Activated CD4-positive, alpha-beta T cell treated with anti-CD3 and anti-CD28 coated beads for 36 hours (primary cell): ENCODE measurements at regions not wholly inside any gene's neighbourhood (a gene's known extent, or its start where the extent isn't known, plus 50 kb on each side); places are given as distances from the start of the nearest gene placed in this dataset.

Experiments
- ATAC-seq: fragments of 200-7000 bp; cut with Tn5 transposase; one replicate; pipeline ENCODE4 v1.10.0; 2021; ENCODE audit warnings: mild to moderate bottlenecking, moderate library complexity
- CTCF ChIA-PET: fragments of 350-600 bp; sonication (Branson Sonifier 250); formaldehyde crosslinking; loops from one replicate; lab custom pipeline; 2021; ENCODE audit warnings: antibody characterized with exemption; lab: Charles Lee
- POLR2A ChIA-PET: fragments of 350-600 bp; sonication (Branson Sonifier 250); formaldehyde crosslinking; loops from one replicate; lab custom pipeline; 2021; ENCODE audit warnings: antibody characterized with exemption, inconsistent platforms; lab: Charles Lee
- DNase-seq: peaks from one replicate; pipeline ENCODE4 v3.0.0-alpha.2; 2020
- H3K27ac Mint-ChIP-seq: one replicate; pipeline ENCODE4 v1.8.0; 2021; ENCODE audit warnings: mixed read lengths
- H3K27me3 Mint-ChIP-seq: one replicate; pipeline ENCODE4 v1.8.0; 2021; ENCODE audit warnings: mixed read lengths
- H3K36me3 Mint-ChIP-seq: one replicate; pipeline ENCODE4 v1.8.0; 2021; ENCODE audit warnings: low read depth, mixed read lengths
- H3K4me1 Mint-ChIP-seq: one replicate; pipeline ENCODE4 v1.8.0; 2021; ENCODE audit warnings: mixed read lengths
- H3K4me3 Mint-ChIP-seq: one replicate; pipeline ENCODE4 v1.8.0; 2021; ENCODE audit warnings: mild to moderate bottlenecking, moderate library complexity, mixed read lengths
- H3K9me3 Mint-ChIP-seq: one replicate; pipeline ENCODE4 v1.8.0; 2021; ENCODE audit warnings: low read depth, mixed read lengths
- intact Hi-C, 2 experiments: fragments of 100-400 bp; cut with DNase I in 1 of 2; cut with micrococcal nuclease in 1 of 2; formaldehyde crosslinking; loops; one replicate each; pipeline versions ENCODE4 v1.14.2 to v1.15.1; 2022 to 2024; cut with DNase I, micrococcal nuclease

DNA sequence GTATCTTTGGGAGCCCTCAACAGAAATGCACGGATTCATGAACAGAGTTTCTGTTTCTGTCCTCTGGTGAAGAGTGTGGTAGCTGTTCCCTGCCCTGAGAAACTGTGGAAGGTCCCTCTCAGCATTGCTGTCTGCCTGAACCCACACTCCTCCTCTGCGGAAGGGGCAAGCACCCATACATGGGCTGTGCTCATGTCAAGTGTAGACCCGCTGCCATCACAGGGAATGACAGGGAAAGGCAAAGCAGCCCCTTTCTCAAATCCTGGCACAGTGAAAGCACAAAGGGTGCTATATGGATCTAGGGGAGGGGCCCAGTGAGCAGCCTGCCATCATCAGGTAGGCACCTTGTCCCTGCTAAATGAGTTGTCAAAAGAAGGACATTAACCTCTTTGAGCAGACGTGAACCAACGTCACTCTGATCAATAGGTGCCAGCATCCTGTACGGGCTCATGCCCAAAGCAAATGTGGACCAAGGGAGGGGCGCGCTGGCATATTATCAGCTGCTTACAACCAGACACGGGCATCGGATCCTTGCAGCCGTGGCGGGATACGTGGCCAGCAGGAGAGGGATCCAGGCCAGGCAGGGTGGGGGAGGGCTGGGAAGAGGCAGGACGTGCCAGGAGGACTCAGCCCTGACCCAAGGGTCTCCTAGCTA, 231.2 kb upstream of the PMEPA1 start:
- DNase-seq: no peak

GRCh38 chr20:57940376-57940775, 230.6 kb upstream of the PMEPA1 start:
- peaks cover 2% of the 10 kb centered on the region for H3K27me3 Mint-ChIP-seq
- no peaks in the 10 kb centered on the region for H3K4me1 Mint-ChIP-seq
- H3K36me3 Mint-ChIP-seq: no peaks in the 10 kb centered on the region
- ATAC-seq (no peak), DNase-seq (no peak)
- H3K4me3 Mint-ChIP-seq: no peak overlapping the region
- no peaks in the 10 kb centered on the region for H3K9me3 Mint-ChIP-seq
- intact Hi-C loops: no loop called here
- ChIA-PET CTCF (interaction anchor here (0.6 kb wide), 1 partner anchor 43 kb away, joined by 3 read pairs; no protein-coding TSS in a partner anchor), POLR2A (no interaction called here)
- no peak overlapping the region for H3K27ac Mint-ChIP-seq

More for the DNA sequence above, 231.2 kb upstream of the PMEPA1 start:
- Mint-ChIP-seq H3K9me3 (no peaks in the 10 kb centered on the region), H3K27me3 (peaks cover 2% of the 10 kb centered on the region), H3K36me3 (no peaks in the 10 kb centered on the region), H3K27ac (no peak overlapping the region), H3K4me1 (no peaks in the 10 kb centered on the region), H3K4me3 (no peak overlapping the region)
- POLR2A ChIA-PET: no interaction called here
- CTCF ChIA-PET: no interaction called here
- intact Hi-C loops: no loop called here
- no peak for ATAC-seq

DNA sequence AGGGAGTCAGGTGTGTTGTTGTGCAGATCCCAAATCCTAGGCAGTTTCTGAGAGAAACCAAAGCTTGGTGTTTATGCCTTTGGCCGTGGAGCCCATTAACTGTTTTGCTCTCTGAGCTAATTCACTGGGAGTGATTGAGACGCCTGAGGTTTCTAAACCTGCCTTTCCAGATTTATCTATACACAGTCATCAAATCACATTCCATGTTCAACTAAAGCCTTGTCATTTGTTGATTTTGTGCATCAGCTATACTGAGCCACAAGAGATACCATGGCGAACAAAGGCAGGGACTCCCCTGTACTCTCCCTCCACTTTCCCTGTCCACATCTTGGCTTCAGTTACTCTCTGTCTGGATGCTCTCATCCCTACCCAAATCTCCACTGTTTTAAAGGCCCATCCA, 229.7 kb upstream of the PMEPA1 start:
- no peaks in the 10 kb centered on the region for H3K9me3 Mint-ChIP-seq
- H3K4me1 Mint-ChIP-seq: no peaks in the 10 kb centered on the region
- intact Hi-C loops: no loop called here
- H3K27me3 Mint-ChIP-seq: peaks cover 2% of the 10 kb centered on the region
- no peak overlapping the region for H3K4me3 Mint-ChIP-seq
- no peak overlapping the region for H3K27ac Mint-ChIP-seq
- ATAC-seq (no peak), DNase-seq (no peak)
- POLR2A ChIA-PET: no interaction called here
- CTCF ChIA-PET: interaction anchor here (0.6 kb wide), 2 partner anchors 42 to 320 kb away, joined by 3 read pairs; no protein-coding TSS in a partner anchor
- H3K36me3 Mint-ChIP-seq: no peaks in the 10 kb centered on the region

DNA sequence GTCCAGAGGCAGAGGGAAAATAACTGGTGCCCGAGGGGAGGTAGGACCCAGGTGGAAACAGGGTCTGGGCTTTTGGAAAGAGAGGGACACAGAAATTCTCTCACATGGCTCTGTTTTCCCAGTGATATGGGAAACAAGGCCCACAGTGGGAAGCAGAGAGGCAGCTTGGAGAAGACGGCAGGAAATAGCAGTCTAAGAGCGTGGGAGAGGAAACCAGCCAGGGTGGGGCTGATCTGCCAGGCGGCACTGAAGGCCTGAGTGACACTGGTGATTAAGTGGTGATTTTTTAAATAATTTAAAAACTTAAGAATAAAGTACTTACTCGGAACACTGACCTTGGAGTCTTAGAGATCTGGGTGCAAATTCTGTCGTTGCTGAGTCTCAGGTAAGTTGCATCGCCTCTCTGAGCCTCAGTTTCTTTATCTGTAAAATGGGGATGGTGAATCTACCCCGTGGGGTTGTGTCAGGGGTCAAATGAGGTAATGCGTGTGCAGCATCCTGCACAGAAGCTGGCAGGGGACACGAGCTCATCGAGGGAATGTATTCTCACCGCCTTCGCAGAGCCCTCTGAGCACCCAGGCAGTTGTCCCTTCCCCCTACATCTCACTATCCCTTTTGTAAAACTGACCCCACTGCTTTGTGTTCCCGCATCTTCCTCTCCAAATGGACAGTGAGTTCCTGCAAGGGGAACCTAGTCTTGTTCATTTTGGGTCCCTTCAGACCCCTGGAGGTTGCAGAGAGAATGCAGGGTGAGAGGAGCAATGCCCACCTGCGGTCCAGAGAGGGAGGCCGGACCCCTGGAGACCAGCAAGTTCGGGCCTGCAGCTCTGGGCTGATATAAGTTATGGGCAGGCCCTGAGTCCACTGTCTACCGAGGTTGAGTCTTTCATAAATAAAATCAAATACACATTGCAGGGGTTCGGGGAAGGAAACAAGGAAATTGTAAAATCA, 228.6 kb upstream of the PMEPA1 start:
- Mint-ChIP-seq H3K27ac (no peak overlapping the region), H3K36me3 (no peaks in the 10 kb centered on the region), H3K4me1 (no peaks in the 10 kb centered on the region), H3K4me3 (no peak overlapping the region), H3K27me3 (peaks cover 2% of the 10 kb centered on the region), H3K9me3 (no peaks in the 10 kb centered on the region)
- POLR2A ChIA-PET: no interaction called here
- no peak for ATAC-seq
- intact Hi-C loops: no loop called here
- CTCF ChIA-PET: interaction anchor here (0.8 kb wide), 1 partner anchor 1354 kb away, joined by 3 read pairs; no protein-coding TSS in a partner anchor
- no peak for DNase-seq

DNA sequence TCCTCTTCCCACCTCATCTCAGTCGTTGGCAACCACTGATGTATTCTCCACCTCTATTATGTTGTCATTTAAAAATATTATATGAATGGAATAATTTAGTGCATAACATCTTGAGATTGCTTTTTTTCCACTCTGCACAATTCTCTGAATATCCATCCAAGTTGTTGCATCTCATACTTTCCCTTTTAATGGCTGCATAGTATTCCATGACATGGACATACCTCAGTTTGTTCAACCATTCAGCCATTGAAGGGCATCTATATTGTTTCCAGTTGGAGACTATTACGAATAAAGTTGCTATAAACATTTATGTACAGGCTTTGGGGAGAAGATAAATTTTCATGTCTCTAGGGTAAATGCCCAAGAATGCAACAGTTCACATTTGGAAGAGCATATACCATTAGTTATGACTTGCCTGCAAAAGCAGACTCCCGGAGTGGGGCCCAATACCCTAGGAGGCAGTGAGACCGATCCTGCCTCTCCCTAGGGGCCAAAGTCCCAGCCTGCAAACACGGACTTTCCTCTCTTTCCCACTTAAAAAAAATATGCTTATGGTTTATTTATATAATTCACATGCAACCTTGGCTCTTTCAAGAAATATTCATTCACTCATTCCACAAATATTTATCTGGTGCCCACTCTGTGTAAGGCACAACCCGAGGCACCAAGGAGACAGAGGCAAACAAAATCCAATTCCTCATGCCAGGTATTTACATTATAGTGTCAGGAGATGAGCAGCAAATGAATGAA, 227.0 kb upstream of the PMEPA1 start:
- Mint-ChIP-seq H3K27me3 (peaks cover 2% of the 10 kb centered on the region), H3K4me1 (no peaks in the 10 kb centered on the region), H3K27ac (no peak overlapping the region), H3K4me3 (no peak overlapping the region), H3K9me3 (no peaks in the 10 kb centered on the region), H3K36me3 (no peaks in the 10 kb centered on the region)
- ChIA-PET POLR2A (no interaction called here), CTCF (no interaction called here)
- intact Hi-C loops: no loop called here
- ATAC-seq: no peak
- no peak for DNase-seq

- ChIA-PET CTCF (interaction anchor here (1.6 kb wide), 1 partner anchor 152 kb away, joined by 3 read pairs; no protein-coding TSS in a partner anchor), POLR2A (no interaction called here)
- peaks cover 6% of the 10 kb centered on the region for H3K27me3 Mint-ChIP-seq
- intact Hi-C loops: no loop called here
- H3K36me3 Mint-ChIP-seq: no peaks in the 10 kb centered on the region
- no peaks in the 10 kb centered on the region for H3K4me1 Mint-ChIP-seq
- ATAC-seq (no peak), DNase-seq (no peak)
- no peaks in the 10 kb centered on the region for H3K9me3 Mint-ChIP-seq
- H3K27ac Mint-ChIP-seq: no peak overlapping the region
- no peak overlapping the region for H3K4me3 Mint-ChIP-seq
These were observed 225.1 kb upstream of the PMEPA1 start for GRCh38 chr20:57934913-57935312.

GRCh38 chr20:57934007-57934805, 224.4 kb upstream of the PMEPA1 start:
- ChIA-PET CTCF (interaction anchor here (1.6 kb wide), 1 partner anchor 153 kb away, joined by 3 read pairs; no protein-coding TSS in a partner anchor), POLR2A (no interaction called here)
- intact Hi-C loops: no loop called here

DNA sequence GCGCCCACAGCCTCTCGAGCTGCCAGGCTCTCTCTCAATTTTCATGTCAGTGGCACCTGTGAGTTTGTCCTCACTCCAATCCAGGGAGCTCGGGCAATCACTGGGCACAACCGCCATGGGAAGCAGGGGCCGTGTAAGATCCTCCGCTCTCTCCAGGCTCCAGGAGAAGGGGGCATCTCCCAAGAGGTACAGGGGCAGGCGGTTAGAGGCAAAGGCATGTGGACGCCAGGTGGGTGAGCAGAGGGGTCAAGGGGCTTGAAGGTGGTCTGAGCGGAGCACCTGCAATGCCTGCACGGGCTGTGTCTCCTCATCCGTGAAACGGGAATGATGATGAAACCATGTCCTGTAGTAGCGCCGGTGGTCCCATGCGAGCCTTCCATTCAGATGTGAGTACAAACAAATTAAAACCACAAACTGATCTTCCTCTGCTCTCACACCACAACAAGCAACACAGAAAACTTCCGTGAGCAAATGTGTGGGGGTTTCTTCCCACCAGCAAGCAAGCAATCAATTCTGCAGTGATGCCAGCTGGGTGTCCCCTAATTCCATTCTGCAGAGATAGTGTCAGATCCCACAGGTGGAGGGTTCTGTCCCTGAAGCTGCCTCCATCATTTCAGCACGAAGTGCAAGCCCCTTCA, 222.5 kb upstream of the PMEPA1 start:
- CTCF ChIA-PET: interaction anchor here (0.9 kb wide), 1 partner anchor 278 kb away, joined by 3 read pairs; no protein-coding TSS in a partner anchor
- ATAC-seq (no peak), DNase-seq (no peak)
- Mint-ChIP-seq H3K9me3 (peaks cover 2% of the 10 kb centered on the region), H3K27me3 (peaks cover 9% of the 10 kb centered on the region), H3K27ac (no peak overlapping the region), H3K4me3 (no peak overlapping the region), H3K36me3 (no peaks in the 10 kb centered on the region), H3K4me1 (no peaks in the 10 kb centered on the region)
- POLR2A ChIA-PET: no interaction called here
- intact Hi-C loops: no loop called here

More at GRCh38 chr20:57934007-57934805, 224.4 kb upstream of the PMEPA1 start:
- Mint-ChIP-seq H3K9me3 (peaks cover 1% of the 10 kb centered on the region), H3K4me1 (no peaks in the 10 kb centered on the region), H3K27ac (no peak overlapping the region), H3K4me3 (no peak overlapping the region), H3K27me3 (peaks cover 11% of the 10 kb centered on the region), H3K36me3 (no peaks in the 10 kb centered on the region)
- DNase-seq (no peak), ATAC-seq (no peak)

- ChIA-PET POLR2A (no interaction called here), CTCF (no interaction called here)
- Mint-ChIP-seq H3K36me3 (no peaks in the 10 kb centered on the region), H3K27me3 (peaks cover 9% of the 10 kb centered on the region), H3K4me3 (no peak overlapping the region), H3K27ac (no peak overlapping the region), H3K4me1 (no peaks in the 10 kb centered on the region), H3K9me3 (peaks cover 11% of the 10 kb centered on the region)
- DNase-seq: no peak
- ATAC-seq: no peak
- intact Hi-C loops: no loop called here
These were observed 220.5 kb upstream of the PMEPA1 start for GRCh38 chr20:57930351-57930750.

- no peak for ATAC-seq
- H3K36me3 Mint-ChIP-seq: no peaks in the 10 kb centered on the region
- POLR2A ChIA-PET: no interaction called here
These were observed 218.6 kb upstream of the PMEPA1 start for GRCh38 chr20:57928181-57928967.

More at GRCh38 chr20:57928181-57928967, 218.6 kb upstream of the PMEPA1 start:
- no peak overlapping the region for H3K27ac Mint-ChIP-seq
- H3K27me3 Mint-ChIP-seq: peaks cover 9% of the 10 kb centered on the region
- no peak overlapping the region for H3K4me3 Mint-ChIP-seq
- H3K4me1 Mint-ChIP-seq: no peaks in the 10 kb centered on the region
- CTCF ChIA-PET: no interaction called here
- DNase-seq: no peak
- peaks cover 14% of the 10 kb centered on the region for H3K9me3 Mint-ChIP-seq
- intact Hi-C loops: no loop called here
